GM04504 (cell line): ENCODE measurements at regions not wholly inside any gene's neighbourhood (a gene's known extent, or its start where the extent isn't known, plus 50 kb on each side); places are given as distances from the start of the nearest gene placed in this dataset.
A peak's percentile ranks its signal among the peaks of the same experiment; 100 is the strongest.

Source experiments
- DNase-seq: peaks from one replicate; pipeline ENCODE4 v3.0.0-alpha.2; 2012; ENCODE audit warnings: low read depth

DNA sequence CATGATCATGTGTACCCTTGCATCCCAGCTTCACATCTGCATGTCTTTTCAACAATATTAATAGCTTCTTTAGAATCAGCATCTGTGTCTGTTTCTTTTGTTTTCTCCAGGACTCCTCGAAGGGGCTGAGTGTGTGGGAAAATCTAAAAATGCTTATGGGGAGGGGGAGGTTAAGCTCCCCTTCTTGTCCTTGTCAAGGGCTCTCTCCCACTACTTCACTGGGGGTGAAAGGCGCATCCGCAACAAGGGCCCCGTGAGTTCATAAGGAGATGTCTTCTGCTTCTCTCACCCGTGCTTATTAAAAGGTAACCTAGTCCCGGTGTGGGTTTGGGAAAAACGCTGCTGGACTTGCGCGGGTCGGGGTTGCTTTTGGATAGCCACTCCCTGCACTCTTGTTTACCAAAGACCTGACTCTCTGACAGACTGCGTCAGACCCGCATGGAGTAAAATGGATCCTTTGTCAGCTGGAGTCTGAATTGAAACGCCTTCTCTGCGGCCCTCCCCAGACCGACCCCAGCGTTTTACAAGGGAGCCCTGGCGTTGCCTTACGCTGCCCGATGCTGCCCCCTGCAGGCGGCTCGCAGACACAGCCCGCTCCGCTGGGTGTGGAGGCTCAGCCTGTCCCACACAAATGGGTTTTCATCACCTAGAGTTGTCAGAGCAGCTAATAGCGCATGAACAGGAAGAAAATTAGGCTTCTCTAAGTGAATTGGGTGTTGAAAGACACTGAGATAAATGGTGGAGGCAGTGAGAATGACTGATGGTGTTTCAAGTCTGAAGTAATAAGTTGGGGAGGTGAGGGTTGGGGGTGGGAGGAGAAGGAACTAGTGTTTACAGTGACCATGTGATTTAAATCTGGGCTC is 53.8 kb downstream of the IER5 start:
- DNase-seq: peak; percentile 56

DNA sequence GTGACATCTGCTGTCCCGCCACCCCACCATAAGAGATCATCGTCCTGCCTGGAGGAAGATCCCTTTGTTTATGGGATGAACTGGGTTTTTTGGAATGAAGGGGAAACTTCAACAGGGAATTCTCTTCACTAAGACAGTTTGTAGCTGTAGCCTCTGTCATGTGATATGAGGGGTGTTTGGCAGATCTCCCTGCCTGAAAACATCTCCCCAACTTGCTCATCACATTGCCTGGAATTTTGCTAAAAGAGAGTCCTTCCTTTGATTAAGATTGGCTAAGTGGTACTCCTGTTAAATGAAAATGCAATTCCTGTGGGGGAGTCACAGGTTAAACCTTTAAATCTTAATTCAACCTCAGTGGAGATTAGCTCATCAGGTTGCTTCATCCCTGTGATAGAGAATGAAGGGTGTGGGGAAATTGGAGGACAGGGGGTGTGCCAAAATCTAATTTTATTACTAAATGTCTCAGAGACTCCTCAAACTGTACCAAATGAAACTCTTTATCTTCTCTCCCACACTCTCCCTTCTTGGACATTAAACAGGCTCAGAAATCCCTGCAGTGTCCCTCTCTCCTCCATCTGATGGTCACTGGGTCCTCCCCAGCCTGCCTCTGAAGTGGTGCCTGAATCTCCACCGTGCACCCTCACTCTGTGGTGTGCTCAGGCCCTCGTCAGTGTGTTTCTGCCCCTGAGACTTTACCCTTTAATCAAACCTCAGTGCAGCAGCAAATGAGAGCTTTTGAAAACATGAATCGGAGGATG is 54.8 kb downstream of the IER5 start:
- no peak for DNase-seq

DNA sequence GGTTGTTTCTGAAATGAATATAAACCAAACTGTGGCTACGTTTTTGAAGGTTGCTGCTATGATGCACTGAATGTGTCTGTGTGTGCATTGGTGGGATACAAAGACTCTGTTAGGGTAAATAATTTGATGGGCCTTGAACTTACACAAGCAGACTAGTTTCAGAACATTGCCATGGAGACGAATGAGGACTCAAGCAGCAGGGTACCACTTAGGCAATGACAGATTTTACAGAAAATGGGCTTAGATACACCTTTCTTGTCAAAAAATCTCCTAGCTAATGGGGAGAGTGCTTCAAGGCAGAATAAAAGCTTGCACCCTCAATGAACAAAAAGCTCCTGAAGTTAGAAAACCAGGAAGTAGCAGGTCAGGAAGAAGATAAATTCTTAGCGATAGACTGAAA is 55.7 kb downstream of the IER5 start:
- DNase-seq: no peak

DNA sequence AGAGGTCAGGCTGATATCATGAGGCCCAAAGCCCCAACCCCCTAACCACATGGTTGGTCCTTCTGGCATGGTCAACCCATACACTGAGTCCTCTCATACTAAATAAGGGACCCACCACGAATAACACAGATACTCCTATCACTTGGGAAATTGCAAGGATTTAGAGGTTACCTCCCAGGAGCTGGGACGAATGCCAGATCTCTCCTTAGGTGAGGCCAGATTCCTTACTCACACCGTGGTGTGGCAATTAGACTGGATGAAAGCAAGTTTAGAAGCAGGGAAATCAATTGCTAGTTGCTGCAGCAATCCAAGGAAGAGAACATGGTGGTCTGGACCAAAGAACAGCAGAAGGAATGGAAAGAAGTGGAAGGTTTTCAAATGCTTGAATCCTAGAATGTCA is 60.1 kb downstream of the IER5 start:
- no peak for DNase-seq

DNA sequence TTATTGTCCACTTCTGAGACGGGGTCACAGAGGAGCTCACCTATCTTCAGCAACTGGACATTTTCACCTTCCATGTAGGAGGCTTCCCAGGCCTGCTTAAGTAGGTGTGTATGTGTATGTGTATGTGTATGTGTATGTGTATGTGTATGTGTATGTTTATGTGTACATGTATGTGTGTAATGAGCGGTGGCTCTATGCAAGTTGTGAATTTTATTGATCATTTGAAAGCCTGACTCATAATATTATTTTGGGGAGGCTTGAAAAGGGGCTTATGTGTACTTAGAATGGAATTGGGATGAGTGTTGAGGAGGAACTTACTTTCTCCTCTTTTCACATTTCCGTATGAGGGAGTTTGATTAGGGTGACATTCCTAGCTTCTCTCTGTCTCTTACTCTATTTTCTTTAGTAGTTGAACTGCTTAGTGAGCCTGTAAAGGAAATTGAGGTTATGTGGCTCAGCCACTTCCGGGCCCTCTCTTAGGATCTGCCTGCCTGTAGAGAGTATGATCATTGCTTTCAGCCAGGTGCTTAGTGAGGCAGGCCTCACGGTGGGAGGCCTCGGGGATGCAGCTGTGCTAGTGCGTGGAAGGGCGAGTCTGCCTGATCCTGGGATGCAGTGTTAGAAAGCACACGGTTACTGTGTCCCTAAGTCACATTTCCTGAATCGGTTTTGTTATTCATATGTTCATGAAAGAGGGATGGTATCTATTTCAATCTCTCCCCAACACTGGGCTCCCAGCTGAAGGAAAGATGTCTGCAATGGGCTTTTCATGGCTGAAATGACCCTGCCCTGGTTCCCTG is 61.0 kb downstream of the IER5 start:
- no peak for DNase-seq

DNA sequence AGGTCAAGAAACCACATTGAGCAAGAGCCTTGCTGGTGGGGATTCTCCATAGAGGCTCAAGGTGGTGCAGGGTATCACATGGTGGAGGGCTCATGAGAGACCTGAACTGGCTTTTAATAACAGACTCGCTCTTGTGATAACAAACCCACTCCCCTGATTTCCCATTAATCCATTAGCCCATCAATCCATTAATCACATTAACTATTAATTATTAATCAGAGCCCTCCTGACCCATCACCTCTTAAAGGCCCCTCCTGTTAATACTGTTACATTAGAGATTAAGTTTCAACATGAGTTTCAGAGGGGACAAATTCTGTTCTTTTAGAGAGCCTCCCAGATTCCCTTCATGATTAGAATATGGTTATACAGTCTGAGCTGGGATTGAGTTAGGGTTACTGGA is 61.8 kb downstream of the IER5 start:
- DNase-seq: no peak

DNA sequence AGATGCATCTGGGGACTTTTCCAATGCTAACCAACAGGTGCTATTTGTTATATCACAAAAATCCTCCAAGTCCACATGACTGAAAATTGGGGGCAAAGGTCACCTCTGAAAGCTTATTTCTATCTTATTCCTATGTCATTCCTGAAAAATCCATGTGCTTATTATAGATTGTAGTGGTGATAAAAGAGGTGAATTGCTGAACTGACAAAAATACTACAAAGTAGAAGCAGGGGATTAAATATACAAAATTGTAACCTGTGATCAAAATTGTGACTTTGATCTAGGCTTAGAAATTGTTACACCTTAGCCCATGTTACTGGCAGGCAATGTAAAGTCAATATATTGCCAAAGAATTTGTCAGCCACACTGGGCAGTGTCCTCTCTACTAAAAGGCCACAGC is 62.3 kb downstream of the IER5 start:
- no peak for DNase-seq

DNA sequence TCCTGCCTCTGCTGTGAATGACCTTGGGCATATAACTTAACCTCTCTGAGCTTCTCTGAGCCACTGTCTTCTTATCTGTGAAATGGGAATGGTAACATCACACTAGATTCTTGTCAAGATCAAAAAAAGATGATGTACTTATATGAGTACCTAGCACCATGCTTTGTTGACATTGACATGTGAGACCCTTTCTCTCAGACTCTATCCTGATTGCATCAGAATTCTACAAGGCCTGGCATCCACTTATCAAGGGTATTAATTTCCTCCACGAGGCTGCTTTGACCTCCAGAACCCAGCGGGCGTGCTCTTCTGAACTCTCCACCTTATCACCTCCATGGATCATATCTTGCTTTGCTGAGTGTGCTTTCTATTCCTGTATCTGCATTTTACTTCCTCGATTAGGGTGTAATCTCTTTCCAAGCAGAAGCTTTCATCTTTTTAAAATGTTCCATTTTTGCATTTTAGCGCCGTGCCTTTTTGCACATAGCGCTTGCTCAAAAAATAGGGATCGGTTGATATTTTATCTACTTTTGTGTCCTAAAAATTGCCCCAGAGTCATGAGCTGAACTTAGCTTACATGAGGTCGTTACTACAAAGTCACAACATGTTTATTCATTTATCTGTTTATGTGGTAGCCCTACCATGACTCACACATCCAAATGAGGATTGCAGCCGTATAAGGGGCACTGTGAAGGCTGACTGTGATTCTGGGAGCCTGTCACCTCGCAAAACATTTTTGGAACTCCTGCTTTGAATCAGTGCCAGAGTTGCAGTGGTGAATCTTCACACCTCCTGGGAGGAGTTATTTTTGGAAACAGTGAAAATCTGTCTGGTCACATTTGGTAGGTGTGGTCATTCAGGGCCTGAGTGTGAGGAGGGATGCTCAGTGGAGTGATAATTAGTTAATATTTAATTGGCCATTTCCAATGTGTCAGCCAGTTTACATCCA is 63.2 kb downstream of the IER5 start:
- DNase-seq: no peak

DNA sequence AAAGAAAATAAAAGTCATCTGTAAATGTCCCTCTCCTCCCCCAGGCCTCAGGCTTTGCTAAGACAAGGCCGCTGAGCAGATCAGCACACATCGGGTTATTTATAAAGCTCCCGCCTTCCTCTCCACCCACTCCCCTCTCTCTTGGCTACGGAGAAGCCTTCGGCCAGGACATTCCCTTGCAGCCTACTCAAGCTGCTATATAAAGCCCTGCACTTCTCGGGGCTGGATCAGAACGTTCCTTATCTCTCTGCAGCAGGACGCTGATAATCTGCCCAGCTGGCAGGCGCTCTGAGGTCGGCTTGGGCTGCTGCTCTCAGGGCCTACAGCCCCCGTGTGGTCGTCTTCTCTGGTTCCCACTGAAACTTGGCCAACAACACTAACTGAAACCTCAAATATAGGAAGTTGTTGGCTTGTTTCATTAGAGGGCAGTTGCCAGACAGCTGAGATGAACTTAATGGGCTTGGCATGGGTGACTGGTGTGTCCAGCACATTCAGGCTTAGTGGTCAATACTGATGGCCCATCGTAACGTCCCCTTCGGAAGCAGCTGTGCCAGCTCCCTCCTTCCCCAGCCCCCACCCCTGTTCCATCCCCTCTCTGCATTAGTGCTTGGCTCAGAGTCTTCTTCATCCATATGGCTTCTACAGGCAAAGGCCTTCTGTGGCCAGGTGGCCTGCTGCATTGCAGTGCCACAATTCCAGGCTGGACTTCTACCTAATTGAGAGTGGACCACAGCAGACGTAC is 64.6 kb downstream of the IER5 start:
- no peak for DNase-seq

DNA sequence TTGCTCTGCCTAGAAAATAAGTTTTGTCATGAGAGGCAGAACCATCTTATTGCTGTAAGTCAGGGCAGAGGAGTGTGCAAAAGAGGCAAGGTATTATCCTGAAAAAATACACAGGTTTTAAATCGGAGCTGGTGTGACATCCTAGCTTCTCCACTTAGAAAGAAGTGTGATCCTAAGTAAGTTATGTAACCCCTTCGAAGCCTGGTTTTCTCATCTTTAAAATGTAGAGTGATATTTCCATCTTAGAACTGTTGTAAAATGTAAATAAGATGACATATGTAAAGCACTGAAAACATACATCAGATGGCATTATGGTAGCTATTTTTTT is 65.1 kb downstream of the IER5 start:
- no peak for DNase-seq

DNA sequence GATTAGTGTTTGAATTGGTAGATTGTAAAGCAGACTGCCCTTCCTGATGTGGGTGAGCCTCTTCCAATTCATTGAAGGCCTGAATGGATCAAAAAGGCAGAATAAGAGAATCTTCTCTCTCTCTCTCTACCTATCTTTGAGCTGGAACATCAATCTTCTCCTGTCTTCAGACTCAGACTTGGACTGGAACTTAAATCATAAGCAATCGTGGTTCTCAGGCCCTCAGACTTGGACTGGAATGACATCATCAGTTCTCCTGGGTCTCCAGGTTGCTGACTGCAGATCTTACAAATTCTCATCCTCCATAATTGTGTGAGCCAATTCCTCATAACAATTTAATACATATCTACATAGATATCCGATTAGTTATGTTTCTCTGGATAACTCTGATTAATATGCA is 66.8 kb downstream of the IER5 start:
- no peak for DNase-seq

DNA sequence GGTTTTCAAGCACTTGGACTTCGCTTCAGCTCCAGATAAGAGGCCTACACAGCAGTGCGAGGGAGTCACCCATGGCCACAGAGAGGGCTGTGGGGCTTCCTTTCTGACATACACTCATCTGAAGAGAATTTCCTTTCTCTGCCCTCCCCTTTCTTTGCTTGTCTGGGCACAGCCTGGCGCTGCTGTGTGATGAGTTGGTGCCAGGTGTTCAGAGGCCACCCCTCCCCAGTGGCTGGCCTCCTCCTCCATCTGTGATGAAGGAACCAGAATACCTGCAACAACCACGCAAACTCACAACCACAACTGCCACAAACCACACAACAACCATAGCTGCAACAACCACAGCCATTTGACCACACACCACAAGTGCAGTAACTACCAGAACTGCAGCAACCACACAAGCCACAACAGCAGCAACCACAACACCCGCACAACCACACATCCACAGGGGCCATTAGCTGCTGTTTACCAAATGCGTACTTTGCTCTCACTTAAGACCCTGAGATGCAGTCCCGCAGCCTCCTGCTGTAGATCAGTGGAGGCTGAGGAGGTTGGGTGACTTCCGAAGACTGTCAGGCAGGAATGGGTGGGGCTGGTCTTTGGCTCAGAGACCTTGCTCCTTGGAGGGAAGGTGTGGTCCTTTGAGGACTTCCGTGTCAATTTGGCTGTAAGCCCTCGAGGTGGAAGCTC is 71.1 kb downstream of the IER5 start:
- no peak for DNase-seq

DNA sequence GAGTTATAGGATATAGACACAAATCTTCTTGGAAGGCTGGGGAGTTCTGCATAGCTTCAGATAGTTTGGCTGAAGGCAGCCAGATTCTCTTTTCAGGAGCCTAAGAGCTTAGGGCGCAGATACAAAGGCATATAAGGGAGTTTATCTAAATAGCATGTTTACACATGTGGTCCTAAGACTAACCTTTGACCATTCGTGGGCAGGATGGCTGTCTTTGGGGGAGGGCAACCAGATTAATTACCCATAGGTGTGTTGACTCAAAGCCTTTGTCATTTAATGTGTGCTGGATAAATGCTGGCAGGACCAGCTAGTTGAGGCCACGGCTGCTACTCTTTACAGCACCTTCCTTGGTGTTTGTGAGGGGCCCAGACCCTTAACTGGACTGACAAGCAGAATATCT is 71.8 kb downstream of the IER5 start:
- no peak for DNase-seq

DNA sequence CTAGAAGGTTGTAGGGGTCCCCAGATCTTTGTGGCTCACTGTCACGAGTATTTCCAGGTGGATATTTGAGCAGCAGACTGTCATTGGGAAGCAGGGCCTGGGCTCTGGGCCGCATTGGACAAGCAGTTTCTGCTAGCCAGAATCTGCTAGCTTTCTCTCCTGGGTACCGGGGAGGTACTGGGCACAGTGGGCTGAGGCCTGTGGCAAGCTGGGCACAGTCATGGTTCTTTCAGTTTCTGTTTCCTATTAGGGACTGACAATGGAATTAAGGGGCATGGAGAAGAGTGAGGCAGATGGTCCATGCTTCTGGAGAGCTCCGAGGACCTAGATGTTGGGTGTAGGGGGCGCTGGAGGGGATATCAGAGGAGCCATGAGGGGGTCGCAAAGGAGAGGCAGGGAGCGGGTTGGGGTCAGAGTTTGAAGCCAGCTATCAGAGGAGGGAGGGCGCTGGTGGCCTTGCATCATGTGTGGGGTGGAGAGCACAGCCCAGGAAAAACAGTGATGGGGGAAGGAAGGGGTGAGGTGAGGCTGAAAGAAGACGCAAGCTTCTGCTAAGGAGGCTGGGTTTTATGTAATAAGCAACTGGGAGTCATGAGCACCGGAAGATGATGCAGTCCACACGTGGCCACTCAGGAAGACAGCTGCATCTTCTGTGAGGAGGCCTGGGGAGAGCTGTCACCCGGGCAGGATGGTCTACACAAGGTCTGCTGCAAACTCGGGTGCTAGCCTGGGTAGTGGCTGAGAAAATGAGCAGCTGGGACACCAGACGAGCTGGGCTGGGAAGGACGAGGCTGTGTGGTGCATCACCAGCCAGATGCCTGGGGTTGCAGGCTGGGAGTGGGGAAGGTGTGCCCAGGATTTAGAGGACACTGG is 72.7 kb downstream of the IER5 start:
- DNase-seq: no peak

DNA sequence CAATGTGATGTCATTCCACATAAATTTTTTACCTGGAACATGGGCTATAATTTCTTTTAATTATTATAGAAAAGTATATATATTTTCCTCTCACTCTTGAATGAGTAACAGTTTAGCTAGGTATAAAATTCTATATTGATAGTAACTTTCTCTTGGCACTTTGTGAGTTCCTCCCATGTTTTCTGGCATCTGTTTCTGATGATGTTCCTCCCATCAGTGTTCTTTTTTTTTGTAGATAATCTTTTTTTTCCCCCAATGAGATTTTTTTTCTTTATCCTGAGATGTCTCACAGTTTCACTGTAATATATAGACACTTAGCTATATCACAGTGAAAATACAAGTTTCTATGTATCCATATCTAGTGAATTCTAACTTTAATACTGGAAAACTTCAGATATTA is 75.2 kb downstream of the IER5 start:
- DNase-seq: no peak

DNA sequence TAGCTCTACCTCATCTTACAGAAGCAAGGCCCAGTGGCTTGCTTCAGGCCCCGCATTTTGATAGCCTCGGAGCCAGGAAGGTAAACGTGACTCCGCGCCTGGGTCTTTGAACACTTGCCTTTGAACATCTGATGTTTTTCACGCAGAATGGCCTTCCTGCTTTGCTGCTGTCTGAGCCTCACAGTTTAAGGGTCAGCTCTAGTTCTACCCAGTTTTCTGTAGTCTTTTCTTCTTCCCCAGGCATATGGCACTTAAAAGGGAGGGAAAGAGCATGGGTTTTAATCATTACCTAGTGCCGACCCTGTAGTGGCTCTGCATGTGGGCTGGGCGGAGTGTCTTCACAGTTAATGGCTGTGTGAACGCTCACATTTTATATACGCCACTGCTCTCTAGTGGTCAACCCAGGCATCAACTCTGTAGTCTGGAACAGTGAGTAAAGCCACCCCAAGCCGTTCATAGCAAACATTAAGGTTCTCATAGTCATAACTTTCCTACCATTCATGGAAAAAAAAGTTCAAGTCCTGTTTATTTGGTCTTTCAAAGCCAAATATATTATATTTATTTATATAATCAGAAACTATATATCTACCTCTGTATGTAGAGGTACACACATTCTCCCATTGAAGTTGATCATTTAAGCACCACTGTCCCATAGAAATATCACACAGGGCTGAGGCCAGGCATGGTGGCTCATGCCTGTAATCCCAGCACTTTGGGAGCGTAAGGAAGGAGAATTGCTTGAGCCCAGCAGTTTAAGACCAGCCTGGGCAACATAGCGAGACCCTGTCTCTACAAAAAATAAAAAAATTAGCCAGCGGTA is 78.1 kb downstream of the IER5 start:
- peak; percentile 48 for DNase-seq

DNA sequence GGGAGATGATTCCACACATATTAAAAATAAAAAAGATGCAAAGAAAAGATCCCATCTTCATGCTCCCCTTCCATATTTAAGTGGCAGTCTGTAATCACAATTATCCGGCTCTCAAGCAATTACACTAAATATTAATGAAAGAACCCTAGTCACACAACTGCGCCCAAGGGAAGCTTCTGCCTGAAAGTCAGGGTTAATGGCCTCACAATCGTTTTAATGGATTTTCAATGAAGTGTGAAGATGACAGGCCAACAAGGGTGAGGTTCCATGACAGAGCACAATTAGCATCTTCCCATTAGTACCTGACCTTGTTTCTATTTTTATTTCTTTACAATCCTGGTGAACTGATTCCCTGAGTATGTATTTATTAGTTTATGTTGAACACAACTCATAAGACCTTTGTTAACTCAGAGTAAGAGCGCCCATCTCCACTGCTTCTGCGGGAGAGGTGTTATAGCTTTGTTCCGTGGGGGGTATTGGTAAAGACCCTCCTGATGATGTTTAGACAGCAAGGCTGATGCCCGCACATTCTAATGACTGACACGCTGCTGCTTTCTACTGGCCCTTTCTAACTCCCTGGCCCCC is 80.9 kb downstream of the IER5 start:
- no peak for DNase-seq

DNA sequence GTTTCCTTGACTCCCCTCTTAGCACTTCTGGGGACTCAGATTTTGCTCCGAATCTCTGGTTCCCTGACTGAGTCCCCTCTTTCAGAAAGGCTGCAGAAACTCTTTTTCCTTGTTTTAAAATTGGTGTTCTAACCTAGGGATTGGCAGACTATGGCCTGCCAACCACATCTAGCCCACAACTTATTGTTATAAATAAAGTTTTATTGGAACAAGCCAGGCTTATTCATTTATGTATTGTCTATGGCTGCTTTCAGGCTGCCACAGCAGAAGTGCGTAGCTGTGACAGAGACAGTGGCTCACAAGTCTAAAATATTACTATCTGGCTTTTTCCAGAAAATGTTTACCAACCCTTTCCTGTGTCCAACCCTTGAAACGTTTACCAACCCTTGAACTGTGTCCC is 81.7 kb downstream of the IER5 start:
- no peak for DNase-seq
